ENCODE measurements at regions not wholly inside any gene's neighbourhood (a gene's known extent, or its start where the extent isn't known, plus 50 kb on each side); places are given as distances from the start of the nearest gene placed in this dataset.
A peak's percentile ranks its signal among the peaks of the same experiment; 100 is the strongest.
"Not testable (repeated sequence)": the region's sequence is repeated elsewhere in the genome, so short reads cannot be mapped to it uniquely, and the experiment has no call there.

GRCh38 chr6:122143813-122144601 is 255.4 kb upstream of the HSF2 start:
- no peak for DNase-seq (ENCODE audit: extremely low read depth, low read depth)

- DNase-seq (ENCODE audit: extremely low read depth, low read depth), result no peak
Observed at GRCh38 chr6:122145246-122145645, 254.2 kb upstream of the HSF2 start.

DNA sequence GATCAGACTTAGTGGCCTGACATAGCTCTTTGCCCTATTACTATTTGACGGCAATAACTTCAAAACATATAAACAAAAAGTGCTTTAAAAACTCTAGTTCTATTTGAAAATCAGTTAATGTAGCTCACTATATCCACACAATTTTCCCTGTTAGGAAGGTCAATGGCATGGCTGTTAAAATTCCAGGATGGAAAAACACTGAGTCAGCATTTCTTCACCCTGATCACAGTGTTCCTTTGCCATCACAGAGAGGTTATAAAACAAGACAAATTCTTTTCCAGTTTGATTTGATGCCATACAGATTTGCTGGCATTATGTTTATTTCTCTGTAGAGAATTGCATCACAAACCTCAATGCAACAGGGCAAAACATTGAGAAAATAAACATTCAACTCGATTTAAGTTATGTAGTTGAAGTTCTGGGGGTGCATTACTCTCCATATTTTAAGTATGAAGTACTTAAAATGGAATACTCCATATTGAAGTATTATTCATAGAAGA is 253.7 kb upstream of the HSF2 start:
- no peak for DNase-seq (ENCODE audit: extremely low read depth, low read depth)

DNA sequence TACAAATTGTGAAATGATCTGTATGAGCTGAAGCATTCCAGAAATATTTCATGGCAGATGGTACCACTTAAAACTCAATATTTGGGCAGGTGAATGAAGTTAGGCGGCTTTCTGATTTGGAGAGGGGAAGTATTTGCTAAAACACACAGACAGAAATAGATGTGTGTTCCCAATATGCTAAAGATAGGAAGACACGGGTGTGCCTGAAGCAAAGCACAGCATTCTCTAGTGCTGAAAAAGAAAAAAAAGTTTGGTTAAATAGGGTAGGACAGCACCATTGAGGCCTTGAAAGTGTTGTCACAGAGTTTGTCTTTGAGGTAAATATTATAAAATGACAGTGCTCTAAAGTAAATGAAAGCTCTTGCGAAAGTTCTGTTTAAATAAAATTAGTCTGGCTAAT is 252.2 kb upstream of the HSF2 start:
- DNase-seq (ENCODE audit: extremely low read depth, low read depth), result no peak

GRCh38 chr6:122151066-122151465 is 248.4 kb upstream of the HSF2 start:
- no peak for DNase-seq (ENCODE audit: extremely low read depth, low read depth)

DNA sequence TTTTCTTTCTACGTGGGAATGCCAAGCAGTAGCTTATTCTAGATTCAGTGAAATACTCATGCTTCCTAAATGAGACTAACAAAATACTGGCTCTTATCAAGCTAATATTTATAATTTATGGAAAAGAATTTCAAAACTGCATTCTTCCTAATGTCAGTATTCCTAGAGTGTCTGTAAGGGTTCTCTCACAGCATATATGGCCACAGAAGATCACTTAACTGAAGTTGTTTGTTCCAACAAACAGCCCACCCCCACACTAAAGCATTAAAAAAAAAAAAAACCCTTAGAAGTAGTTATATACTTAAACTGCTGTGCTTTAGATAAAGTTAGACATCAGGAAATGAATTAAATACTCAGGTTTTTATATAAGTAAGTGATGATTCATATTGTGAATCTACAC is 247.7 kb upstream of the HSF2 start:
- no peak for DNase-seq (ENCODE audit: extremely low read depth, low read depth)

DNA sequence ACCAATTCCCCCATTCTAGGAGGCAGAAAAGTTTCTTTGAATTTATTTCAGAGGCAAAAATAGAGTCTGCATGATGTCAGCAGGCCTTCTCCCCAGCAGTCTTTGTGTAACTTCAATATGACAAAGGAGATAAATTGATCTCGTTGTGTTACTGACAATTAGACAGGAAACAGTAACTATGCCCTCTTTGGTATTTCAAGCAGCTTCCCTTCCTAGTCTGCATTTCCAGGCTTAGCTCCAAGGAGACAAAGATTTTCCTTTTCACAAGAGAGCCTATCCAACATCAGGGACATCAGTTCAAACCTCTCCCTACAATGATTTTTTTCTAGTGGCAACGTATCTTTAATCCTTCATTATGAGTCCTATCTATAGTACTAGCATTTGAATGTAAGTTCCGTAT is 245.9 kb upstream of the HSF2 start:
- DNase-seq (ENCODE audit: extremely low read depth, low read depth), result no peak

GRCh38 chr6:122154155-122154554 is 245.3 kb upstream of the HSF2 start:
- DNase-seq (ENCODE audit: extremely low read depth, low read depth), result no peak

GRCh38 chr6:122154912-122155575 is 244.4 kb upstream of the HSF2 start:
- DNase-seq (ENCODE audit: extremely low read depth, low read depth), result no peak

- no peak for DNase-seq (ENCODE audit: extremely low read depth, low read depth)
Observed at GRCh38 chr6:122161136-122161535, 238.3 kb upstream of the HSF2 start.

DNA sequence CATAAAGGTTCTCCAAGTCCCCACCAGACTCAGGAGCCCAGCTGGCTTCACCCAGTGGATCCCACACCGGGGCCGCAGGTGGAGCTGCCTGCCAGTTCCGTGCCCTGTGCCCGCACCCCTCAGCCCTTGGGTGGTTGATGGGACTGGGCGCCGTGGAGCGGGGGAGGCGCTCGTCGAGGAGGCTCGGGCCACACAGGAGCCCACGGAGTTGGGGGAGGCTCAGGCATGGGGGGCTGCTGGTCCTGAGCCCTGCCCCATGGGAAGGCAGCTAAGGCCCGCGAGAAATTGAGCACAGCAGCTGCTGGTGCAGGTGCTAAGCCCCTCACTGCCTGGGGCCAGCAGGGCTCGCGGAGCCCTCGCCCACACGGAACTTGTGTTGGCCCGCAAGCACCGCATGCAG is 234.4 kb upstream of the HSF2 start:
- no peak for DNase-seq (ENCODE audit: extremely low read depth, low read depth)

- DNase-seq (ENCODE audit: extremely low read depth, low read depth), result no peak
Observed at GRCh38 chr6:122170274-122170673, 229.2 kb upstream of the HSF2 start.

- no peak for DNase-seq (ENCODE audit: extremely low read depth, low read depth)
Observed at GRCh38 chr6:122178988-122179387, 220.5 kb upstream of the HSF2 start.

- no peak for DNase-seq (ENCODE audit: extremely low read depth, low read depth)
Observed at GRCh38 chr6:122180132-122180531, 219.3 kb upstream of the HSF2 start.

- no peak for DNase-seq (ENCODE audit: extremely low read depth, low read depth)
Observed at GRCh38 chr6:122182061-122182460, 217.4 kb upstream of the HSF2 start.

- peak; percentile 12 for DNase-seq (ENCODE audit: extremely low read depth, low read depth)
Observed at GRCh38 chr6:122184401-122184827, 215.0 kb upstream of the HSF2 start.

DNA sequence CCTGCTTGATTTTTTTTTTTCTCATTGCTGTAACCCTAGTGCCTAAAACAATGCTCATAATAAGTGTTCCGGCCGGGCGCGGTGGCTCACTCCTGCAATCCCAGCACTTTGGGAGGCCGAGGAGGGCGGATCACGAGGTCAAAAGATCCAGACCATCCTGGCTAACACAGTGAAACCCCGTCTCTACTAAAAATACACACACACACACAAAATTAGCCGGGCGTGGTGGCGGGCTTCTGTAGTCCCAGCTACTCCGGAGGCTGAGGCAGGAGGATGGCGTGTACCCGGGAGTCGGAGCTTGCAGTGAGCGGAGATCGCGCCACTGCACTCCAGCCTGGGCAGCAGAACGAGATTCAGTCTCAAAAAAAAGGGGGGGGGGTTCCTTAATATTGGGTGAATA is 214.0 kb upstream of the HSF2 start:
- DNase-seq (ENCODE audit: extremely low read depth, low read depth), result not testable (repeated sequence)

- DNase-seq (ENCODE audit: extremely low read depth, low read depth), result no peak
Observed at GRCh38 chr6:122187186-122187585, 212.3 kb upstream of the HSF2 start.

GRCh38 chr6:122198922-122199321 is 200.5 kb upstream of the HSF2 start:
- no peak for DNase-seq (ENCODE audit: extremely low read depth, low read depth)

DNA sequence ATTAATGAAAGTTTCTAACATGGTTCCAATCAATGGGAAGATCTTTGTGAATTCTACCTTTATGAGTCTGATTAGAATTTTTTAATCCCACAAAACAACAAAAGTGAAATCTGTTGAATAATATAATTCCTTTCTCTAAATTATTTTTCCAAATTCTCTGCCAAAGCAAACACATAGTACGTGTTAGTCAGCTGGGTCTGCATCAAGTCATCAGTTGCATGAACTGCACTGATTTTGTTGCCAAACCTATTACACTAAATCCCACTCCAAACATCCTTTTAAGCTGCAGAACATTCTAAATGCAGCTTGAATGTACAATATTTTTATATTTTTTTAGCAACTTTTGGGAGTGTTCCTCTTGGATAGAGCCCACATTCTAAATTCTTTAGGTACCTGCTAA is 199.0 kb upstream of the HSF2 start:
- no peak for DNase-seq (ENCODE audit: extremely low read depth, low read depth)

DNA sequence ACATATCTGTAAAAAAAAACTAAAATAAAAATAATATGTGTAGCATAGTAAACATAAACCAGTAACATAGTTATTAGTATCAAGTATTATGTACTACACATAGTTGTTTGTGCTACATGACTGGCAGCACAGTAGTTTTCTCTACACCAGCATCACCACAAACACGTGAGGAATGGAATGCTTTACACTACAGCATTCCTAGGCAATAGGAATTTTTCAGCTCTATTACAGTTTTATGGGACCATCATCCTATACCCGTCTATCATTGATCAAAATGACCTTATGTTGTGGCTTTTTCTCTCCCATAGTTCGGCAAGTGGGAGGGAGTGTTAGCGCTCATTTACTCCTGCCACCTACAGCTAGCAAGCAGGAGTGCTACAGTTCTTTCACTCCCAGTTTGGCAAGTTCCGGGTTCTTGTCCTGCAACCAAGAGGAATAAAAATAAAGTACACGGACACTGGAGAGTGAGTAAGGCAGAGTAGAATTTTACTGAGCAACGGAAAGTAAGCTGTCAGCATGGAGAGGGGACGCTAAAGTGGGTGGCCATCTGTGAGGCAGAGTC is 196.8 kb upstream of the HSF2 start:
- DNase-seq (ENCODE audit: extremely low read depth, low read depth), result no peak

DNA sequence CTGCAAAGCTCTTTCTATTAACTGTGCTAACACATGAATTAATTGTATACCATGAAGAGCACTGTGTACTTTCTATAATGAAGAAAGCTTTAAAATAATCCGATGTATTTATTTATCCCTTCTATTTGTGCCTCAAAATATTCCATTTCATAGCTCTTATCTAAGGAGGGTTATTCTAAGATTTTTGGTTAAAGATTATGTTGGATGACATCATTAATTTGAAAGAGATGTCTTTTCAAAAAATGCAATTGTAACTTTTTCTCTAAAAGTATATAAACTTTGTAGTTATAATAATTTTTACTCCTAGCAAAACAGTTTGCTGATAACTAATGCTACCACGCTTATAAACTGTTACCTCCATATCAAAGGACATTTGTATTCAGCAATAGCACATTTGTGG is 192.4 kb upstream of the HSF2 start:
- DNase-seq (ENCODE audit: extremely low read depth, low read depth), result no peak

Data from NCI-H460 (cell line).